ENCODE measurements at regions not wholly inside any gene's neighbourhood (a gene's known extent, or its start where the extent isn't known, plus 50 kb on each side); places are given as distances from the start of the nearest gene placed in this dataset.

DNA sequence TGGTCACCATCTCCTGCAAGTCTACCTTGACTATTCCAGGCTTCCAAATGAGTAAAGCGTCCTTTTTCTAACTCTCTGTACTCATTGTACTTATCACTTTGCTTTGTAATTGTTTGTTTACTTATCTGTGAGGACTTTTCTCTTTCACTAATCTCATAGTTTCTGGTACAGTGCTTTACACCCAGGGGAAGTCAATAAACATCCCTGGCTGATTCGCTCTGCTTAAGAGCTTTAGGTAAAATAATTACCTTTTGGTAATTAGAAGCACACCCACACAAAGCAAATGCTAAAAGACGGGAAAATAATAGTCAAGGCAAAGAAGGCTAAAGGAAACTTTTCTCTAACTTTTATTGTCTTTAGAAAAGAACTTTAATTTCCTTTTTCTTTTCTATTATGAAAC lies 466.9 kb upstream of the ROBO1 start:
- 42% methylated on average over 3 of the region's 3 CpGs for WGBS
- Histone ChIP-seq H3K4me3 (ENCODE audit: low read depth in 1 of 3, low read length in 3 of 3) (no peak overlapping the region), H3K9me3 (ENCODE audit: control insufficient read depth in 4 of 4, low read length in 3 of 4) (no peaks in the 10 kb centered on the region), H3K4me1 (ENCODE audit: control insufficient read depth in 4 of 4, insufficient read depth in 4 of 4, low read length in 3 of 4) (no peaks in the 10 kb centered on the region), H3K36me3 (ENCODE audit: control insufficient read depth in 4 of 4, insufficient read depth in 3 of 4, low read depth in 1 of 4, low read length in 3 of 4) (no peaks in the 10 kb centered on the region), H3K27me3 (ENCODE audit: control insufficient read depth in 4 of 4, insufficient read depth in 4 of 4, low read length in 3 of 4) (no peaks in the 10 kb centered on the region), H3K9ac (ENCODE audit: low read depth in 1 of 2, low read length in 2 of 2) (no peak overlapping the region), H3K27ac (ENCODE audit: low read depth in 1 of 2, low read length in 2 of 2) (no peak overlapping the region)
- TF ChIP-seq, protein P1, sequence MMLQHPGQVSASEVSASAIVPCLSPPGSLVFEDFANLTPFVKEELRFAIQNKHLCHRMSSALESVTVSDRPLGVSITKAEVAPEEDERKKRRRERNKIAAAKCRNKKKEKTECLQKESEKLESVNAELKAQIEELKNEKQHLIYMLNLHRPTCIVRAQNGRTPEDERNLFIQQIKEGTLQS (IDR thresholded peaks at IDR 0.05), result no peak
- TF ChIP-seq RXRA (IDR thresholded peaks at IDR 0.05) (no peak), RAD21 (IDR thresholded peaks at IDR 0.05) (no peak), EGR1 (IDR thresholded peaks at IDR 0.05; ENCODE audit: low read depth in 2 of 2) (no peak), HNF4G (IDR thresholded peaks at IDR 0.05) (no peak), NR2F2 (IDR thresholded peaks at IDR 0.05) (no peak), FOXA1 (IDR thresholded peaks at IDR 0.05) (no peak), TAF1 (conservative IDR thresholded peaks at IDR 0.05) (no peak), SP1 (IDR thresholded peaks at IDR 0.05) (no peak), HNF4A (conservative IDR thresholded peaks at IDR 0.05) (no peak), YY1 (IDR thresholded peaks at IDR 0.05) (no peak), FOXA2 (IDR thresholded peaks at IDR 0.05) (no peak)
- TF ChIP-seq, protein P2, sequence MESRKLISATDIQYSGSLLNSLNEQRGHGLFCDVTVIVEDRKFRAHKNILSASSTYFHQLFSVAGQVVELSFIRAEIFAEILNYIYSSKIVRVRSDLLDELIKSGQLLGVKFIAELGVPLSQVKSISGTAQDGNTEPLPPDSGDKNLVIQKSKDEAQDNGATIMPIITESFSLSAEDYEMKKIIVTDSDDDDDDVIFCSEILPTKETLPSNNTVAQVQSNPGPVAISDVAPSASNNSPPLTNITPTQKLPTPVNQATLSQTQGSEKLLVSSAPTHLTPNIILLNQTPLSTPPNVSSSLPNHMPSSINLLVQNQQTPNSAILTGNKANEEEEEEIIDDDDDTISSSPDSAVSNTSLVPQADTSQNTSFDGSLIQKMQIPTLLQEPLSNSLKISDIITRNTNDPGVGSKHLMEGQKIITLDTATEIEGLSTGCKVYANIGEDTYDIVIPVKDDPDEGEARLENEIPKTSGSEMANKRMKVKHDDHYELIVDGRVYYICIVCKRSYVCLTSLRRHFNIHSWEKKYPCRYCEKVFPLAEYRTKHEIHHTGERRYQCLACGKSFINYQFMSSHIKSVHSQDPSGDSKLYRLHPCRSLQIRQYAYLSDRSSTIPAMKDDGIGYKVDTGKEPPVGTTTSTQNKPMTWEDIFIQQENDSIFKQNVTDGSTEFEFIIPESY (IDR thresholded peaks at IDR 0.05), result no peak
- TF ChIP-seq, protein P3, sequence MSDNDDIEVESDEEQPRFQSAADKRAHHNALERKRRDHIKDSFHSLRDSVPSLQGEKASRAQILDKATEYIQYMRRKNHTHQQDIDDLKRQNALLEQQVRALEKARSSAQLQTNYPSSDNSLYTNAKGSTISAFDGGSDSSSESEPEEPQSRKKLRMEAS (IDR thresholded peaks at IDR 0.05), result no peak
- DNase-seq (ENCODE audit: low spot score), result no peak

DNA sequence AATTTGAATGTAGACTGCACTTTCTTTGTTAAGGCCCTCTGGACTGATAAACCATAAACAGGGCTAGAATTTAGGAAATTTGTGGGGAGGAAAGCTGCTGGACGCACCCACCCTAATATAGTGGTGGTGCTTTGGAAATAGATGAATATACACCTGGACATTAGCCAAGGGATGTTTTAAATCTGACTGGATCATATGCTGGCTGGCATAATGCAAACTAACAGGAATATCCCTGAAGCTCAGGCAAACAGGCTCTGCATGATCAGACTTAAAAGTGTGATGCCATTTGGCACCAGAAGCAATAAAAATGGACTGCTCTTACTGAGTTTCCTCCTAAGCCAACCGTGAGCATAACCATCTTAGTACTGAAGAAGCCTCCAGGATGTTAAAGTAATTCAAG lies 465.8 kb upstream of the ROBO1 start:
- TF ChIP-seq JUND (IDR thresholded peaks at IDR 0.05) (no peak), HNF4G (IDR thresholded peaks at IDR 0.05) (no peak), FOXA2 (IDR thresholded peaks at IDR 0.05) (no peak), TAF1 (conservative IDR thresholded peaks at IDR 0.05) (no peak), SP1 (IDR thresholded peaks at IDR 0.05) (no peak), RAD21 (IDR thresholded peaks at IDR 0.05) (no peak), RXRA (IDR thresholded peaks at IDR 0.05) (no peak), EGR1 (IDR thresholded peaks at IDR 0.05; ENCODE audit: low read depth in 2 of 2) (no peak), HNF4A (conservative IDR thresholded peaks at IDR 0.05) (no peak), FOXA1 (IDR thresholded peaks at IDR 0.05) (no peak), YY1 (IDR thresholded peaks at IDR 0.05) (no peak), NR2F2 (IDR thresholded peaks at IDR 0.05) (no peak), GABPA (IDR thresholded peaks at IDR 0.05 in 1 of 2, conservative IDR thresholded peaks at IDR 0.05 in 1 of 2) (no peak)
- TF ChIP-seq, protein P4, sequence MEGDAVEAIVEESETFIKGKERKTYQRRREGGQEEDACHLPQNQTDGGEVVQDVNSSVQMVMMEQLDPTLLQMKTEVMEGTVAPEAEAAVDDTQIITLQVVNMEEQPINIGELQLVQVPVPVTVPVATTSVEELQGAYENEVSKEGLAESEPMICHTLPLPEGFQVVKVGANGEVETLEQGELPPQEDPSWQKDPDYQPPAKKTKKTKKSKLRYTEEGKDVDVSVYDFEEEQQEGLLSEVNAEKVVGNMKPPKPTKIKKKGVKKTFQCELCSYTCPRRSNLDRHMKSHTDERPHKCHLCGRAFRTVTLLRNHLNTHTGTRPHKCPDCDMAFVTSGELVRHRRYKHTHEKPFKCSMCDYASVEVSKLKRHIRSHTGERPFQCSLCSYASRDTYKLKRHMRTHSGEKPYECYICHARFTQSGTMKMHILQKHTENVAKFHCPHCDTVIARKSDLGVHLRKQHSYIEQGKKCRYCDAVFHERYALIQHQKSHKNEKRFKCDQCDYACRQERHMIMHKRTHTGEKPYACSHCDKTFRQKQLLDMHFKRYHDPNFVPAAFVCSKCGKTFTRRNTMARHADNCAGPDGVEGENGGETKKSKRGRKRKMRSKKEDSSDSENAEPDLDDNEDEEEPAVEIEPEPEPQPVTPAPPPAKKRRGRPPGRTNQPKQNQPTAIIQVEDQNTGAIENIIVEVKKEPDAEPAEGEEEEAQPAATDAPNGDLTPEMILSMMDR (IDR thresholded peaks at IDR 0.05; ENCODE audit: low read depth, low read length, missing input control), result no peak
- TF ChIP-seq, protein P2 (IDR thresholded peaks at IDR 0.05), result no peak
- TF ChIP-seq, protein P5, sequence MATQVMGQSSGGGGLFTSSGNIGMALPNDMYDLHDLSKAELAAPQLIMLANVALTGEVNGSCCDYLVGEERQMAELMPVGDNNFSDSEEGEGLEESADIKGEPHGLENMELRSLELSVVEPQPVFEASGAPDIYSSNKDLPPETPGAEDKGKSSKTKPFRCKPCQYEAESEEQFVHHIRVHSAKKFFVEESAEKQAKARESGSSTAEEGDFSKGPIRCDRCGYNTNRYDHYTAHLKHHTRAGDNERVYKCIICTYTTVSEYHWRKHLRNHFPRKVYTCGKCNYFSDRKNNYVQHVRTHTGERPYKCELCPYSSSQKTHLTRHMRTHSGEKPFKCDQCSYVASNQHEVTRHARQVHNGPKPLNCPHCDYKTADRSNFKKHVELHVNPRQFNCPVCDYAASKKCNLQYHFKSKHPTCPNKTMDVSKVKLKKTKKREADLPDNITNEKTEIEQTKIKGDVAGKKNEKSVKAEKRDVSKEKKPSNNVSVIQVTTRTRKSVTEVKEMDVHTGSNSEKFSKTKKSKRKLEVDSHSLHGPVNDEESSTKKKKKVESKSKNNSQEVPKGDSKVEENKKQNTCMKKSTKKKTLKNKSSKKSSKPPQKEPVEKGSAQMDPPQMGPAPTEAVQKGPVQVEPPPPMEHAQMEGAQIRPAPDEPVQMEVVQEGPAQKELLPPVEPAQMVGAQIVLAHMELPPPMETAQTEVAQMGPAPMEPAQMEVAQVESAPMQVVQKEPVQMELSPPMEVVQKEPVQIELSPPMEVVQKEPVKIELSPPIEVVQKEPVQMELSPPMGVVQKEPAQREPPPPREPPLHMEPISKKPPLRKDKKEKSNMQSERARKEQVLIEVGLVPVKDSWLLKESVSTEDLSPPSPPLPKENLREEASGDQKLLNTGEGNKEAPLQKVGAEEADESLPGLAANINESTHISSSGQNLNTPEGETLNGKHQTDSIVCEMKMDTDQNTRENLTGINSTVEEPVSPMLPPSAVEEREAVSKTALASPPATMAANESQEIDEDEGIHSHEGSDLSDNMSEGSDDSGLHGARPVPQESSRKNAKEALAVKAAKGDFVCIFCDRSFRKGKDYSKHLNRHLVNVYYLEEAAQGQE (IDR thresholded peaks at IDR 0.05), result no peak
- TF ChIP-seq, protein P1 (IDR thresholded peaks at IDR 0.05), result no peak
- TF ChIP-seq, protein P3 (IDR thresholded peaks at IDR 0.05), result no peak
- H3K27ac ChIP-seq (ENCODE audit: low read depth in 1 of 2, low read length in 2 of 2), result no peak overlapping the region
- no peak overlapping the region for H3K9ac ChIP-seq (ENCODE audit: low read depth in 1 of 2, low read length in 2 of 2)
- no peak overlapping the region for H3K4me3 ChIP-seq (ENCODE audit: low read depth in 1 of 3, low read length in 3 of 3)
- no peaks in the 10 kb centered on the region for H3K36me3 ChIP-seq (ENCODE audit: control insufficient read depth in 4 of 4, insufficient read depth in 3 of 4, low read depth in 1 of 4, low read length in 3 of 4)
- no peaks in the 10 kb centered on the region for H3K9me3 ChIP-seq (ENCODE audit: control insufficient read depth in 4 of 4, low read length in 3 of 4)
- 72% methylated on average over 2 of the region's 2 CpGs for WGBS
- H3K4me1 ChIP-seq (ENCODE audit: control insufficient read depth in 4 of 4, insufficient read depth in 4 of 4, low read length in 3 of 4), result no peaks in the 10 kb centered on the region
- no peaks in the 10 kb centered on the region for H3K27me3 ChIP-seq (ENCODE audit: control insufficient read depth in 4 of 4, insufficient read depth in 4 of 4, low read length in 3 of 4)
- DNase-seq (ENCODE audit: low spot score), result no peak
